Vagina (tissue), 2 donors: ENCODE measurements at regions not wholly inside any gene's neighbourhood (a gene's known extent, or its start where the extent isn't known, plus 50 kb on each side); places are given as distances from the start of the nearest gene placed in this dataset.
"Not testable (repeated sequence)": the region's sequence is repeated elsewhere in the genome, so short reads cannot be mapped to it uniquely, and the experiment has no call there.

ENCODE experiments used
- DNase-seq, 2 donors: peaks; one replicate each; pipeline ENCODE4 v3.0.0-alpha.2; 2017; ENCODE audit errors: extremely low spot score in 2 of 2
- H3K27ac ChIP-seq: fragments of 200-600 bp; sonication (generic); one replicate; pipeline ENCODE4 v1.5.1; 2019
- H3K27me3 ChIP-seq: fragments of 200-600 bp; sonication (generic); one replicate; pipeline ENCODE4 v1.5.1; 2019
- H3K36me3 ChIP-seq, 2 donors: fragments of 200-600 bp; sonication (generic); one replicate each; pipeline ENCODE4 v1.5.1; 2017 to 2019
- H3K4me1 ChIP-seq: fragments of 200-600 bp; sonication (generic); one replicate; pipeline ENCODE4 v1.5.1; 2019
- H3K4me3 ChIP-seq, 2 donors: fragments of 200-600 bp; sonication (generic); 1 replicate in 1 of 2; 2 replicates in 1 of 2; pipeline ENCODE4 v1.5.1; 2016 to 2019
- H3K9me3 ChIP-seq: fragments of 200-600 bp; sonication (generic); one replicate; pipeline ENCODE4 v1.5.1; 2019
- POLR2A ChIP-seq, 2 donors: fragments of 450-650 bp; IDR thresholded peaks; one replicate each; pipeline ENCODE4 v1.6.1; 2017; ENCODE audit warnings: antibody characterized with exemption in 2 of 2, mild to moderate bottlenecking in 2 of 2, moderate library complexity in 2 of 2
- POLR2AphosphoS5 ChIP-seq, 2 donors: sonication (generic); formaldehyde crosslinking; IDR thresholded peaks; one replicate each; pipeline ENCODE4 v1.9.0; 2017; ENCODE audit warnings: antibody characterized with exemption in 2 of 2, mild to moderate bottlenecking in 2 of 2, low read depth in 1 of 2; ENCODE audit not compliant: insufficient read depth in 1 of 2
- intact Hi-C: fragments of 100-400 bp; cut with DNase I; formaldehyde crosslinking; loops from one replicate; pipeline ENCODE4 v1.15.1; 2023
- TF ChIP-seq, protein P1 (sequence below), 3 experiments: fragments of 450-650 bp in 2 of 3; fragments of 200-600 bp in 1 of 3; sonication (generic) in 1 of 3; IDR thresholded peaks; one replicate each; pipeline ENCODE4 v1.5.1; 2017 to 2019; ENCODE audit warnings: antibody characterized with exemption in 3 of 3, mild to moderate bottlenecking in 2 of 3, moderate library complexity in 2 of 3

DNA sequence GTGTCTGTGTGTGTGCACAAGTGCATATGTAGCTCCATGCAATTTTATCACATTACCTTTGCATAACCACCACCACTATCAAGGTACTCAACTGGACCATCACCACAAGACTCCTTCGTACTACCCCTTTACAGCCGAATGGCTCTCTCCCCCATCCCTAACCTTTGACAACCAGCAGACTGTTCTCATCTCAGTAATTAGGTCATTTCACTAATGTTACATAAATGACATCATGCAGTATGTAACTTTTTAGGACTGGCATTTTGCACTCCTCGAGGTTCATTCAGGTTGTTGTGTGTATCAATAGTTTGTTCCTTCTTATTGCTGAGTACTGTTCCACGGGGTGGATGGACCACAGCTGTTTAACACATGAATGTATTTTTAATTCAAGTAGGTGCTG lies 121.8 kb upstream of the SLC6A11 start:
- Histone ChIP-seq H3K27ac (no peak overlapping the region), H3K36me3 (no peaks in the 10 kb centered on the region), H3K9me3 (no peaks in the 10 kb centered on the region), H3K4me3 (no peak overlapping the region), H3K27me3 (no peaks in the 10 kb centered on the region), H3K4me1 (no peaks in the 10 kb centered on the region)
- TF ChIP-seq POLR2AphosphoS5 (IDR thresholded peaks at IDR 0.05; ENCODE audit: insufficient read depth in 1 of 2, low read depth in 1 of 2) (no peak), POLR2A (IDR thresholded peaks at IDR 0.05) (no peak)
- TF ChIP-seq, protein P1, sequence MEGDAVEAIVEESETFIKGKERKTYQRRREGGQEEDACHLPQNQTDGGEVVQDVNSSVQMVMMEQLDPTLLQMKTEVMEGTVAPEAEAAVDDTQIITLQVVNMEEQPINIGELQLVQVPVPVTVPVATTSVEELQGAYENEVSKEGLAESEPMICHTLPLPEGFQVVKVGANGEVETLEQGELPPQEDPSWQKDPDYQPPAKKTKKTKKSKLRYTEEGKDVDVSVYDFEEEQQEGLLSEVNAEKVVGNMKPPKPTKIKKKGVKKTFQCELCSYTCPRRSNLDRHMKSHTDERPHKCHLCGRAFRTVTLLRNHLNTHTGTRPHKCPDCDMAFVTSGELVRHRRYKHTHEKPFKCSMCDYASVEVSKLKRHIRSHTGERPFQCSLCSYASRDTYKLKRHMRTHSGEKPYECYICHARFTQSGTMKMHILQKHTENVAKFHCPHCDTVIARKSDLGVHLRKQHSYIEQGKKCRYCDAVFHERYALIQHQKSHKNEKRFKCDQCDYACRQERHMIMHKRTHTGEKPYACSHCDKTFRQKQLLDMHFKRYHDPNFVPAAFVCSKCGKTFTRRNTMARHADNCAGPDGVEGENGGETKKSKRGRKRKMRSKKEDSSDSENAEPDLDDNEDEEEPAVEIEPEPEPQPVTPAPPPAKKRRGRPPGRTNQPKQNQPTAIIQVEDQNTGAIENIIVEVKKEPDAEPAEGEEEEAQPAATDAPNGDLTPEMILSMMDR (IDR thresholded peaks at IDR 0.05) = no peak
- no peak for DNase-seq
- intact Hi-C loops = no loop called here

DNA sequence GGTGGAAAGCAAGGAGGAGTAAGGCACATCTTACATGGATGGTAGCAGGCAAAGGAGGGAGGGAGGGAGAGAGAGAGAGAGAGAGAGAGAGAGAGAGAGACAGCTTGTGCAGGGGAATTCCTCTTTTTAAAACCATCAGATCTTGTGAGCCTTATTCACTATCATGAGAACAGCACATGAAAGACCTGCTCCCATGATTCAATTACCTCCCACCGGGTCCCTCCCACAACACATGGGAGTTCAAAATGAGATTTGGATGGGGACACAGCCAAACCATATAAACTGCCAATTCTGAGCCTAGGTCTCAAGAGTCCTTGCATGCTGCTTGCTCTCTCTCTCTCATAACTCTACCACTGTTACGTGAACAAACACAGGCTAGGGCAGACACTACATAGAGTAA lies 120.8 kb upstream of the SLC6A11 start:
- H3K27ac ChIP-seq, H3K9me3 ChIP-seq, intact Hi-C loops, H3K36me3 ChIP-seq, H3K27me3 ChIP-seq, H3K4me3 ChIP-seq, DNase-seq, H3K4me1 ChIP-seq: not testable (repeated sequence)

DNA sequence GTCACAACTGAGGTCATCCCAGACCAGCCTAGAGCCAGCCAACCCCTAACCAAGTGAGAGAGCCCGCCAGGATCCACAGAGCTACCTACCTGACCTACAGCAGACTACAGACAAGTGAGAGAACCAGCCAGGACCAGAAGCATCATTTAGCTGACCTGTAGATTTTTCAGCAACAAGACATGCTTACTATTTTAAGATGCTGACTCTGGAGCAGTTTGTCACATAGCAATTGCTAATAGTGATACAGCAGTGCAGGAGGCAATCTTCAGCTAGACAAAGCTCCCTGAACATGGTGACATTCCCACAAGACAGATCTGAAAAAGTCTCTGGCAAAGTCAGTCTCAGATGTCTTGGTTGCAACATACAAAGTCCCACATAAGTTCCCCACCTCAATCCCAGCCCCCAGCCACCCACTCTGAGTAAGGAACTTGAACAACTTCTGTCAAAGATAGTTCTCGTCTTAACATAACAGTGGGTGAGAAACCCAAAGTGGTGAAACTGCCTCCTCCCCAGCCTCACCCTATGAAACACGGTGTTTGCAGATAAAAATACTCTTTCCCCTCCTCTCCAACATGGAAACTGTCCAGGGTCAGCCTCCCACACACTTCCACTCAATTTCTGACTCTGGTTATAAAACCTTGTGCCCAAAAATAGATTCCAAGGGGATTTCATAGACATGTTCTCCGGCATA lies 120.3 kb upstream of the SLC6A11 start:
- H3K36me3 ChIP-seq = no peaks in the 10 kb centered on the region
- no peak for DNase-seq
- TF ChIP-seq, protein P1 (IDR thresholded peaks at IDR 0.05) = no peak
- no peak for TF ChIP-seq POLR2A (IDR thresholded peaks at IDR 0.05)
- TF ChIP-seq POLR2AphosphoS5 (IDR thresholded peaks at IDR 0.05; ENCODE audit: insufficient read depth in 1 of 2, low read depth in 1 of 2) = no peak
- H3K4me1 ChIP-seq = no peaks in the 10 kb centered on the region
- intact Hi-C loops = no loop called here
- H3K27ac ChIP-seq = no peak overlapping the region
- H3K27me3 ChIP-seq = no peaks in the 10 kb centered on the region
- no peaks in the 10 kb centered on the region for H3K9me3 ChIP-seq
- no peak overlapping the region for H3K4me3 ChIP-seq

DNA sequence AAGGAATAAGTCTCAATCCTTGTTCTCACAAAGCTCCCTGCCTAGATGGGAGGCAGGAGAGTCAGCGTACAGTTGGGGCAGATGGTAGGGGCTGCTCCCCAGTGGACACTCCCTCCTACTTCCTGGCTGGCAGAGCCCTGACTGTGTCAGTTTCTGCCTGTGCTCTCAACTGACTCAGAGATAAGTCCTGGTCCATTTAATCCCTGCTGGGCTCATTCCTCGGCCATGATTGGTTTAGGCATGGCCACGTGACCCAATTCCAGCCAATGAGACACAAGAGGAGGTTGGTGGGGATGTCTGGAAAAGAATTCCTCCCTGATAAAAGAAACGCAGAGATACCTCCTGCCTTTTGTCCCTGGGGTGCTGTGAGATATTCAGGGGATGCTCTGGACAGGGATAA lies 118.1 kb upstream of the SLC6A11 start:
- DNase-seq = no peak
- H3K36me3 ChIP-seq = no peaks in the 10 kb centered on the region
- TF ChIP-seq, protein P1 (IDR thresholded peaks at IDR 0.05) = no peak
- TF ChIP-seq POLR2A (IDR thresholded peaks at IDR 0.05) (no peak), POLR2AphosphoS5 (IDR thresholded peaks at IDR 0.05; ENCODE audit: insufficient read depth in 1 of 2, low read depth in 1 of 2) (no peak)
- H3K27me3 ChIP-seq = no peaks in the 10 kb centered on the region
- no peaks in the 10 kb centered on the region for H3K4me1 ChIP-seq
- no peak overlapping the region for H3K27ac ChIP-seq
- intact Hi-C loops = no loop called here
- no peak overlapping the region for H3K4me3 ChIP-seq
- H3K9me3 ChIP-seq = no peaks in the 10 kb centered on the region

DNA sequence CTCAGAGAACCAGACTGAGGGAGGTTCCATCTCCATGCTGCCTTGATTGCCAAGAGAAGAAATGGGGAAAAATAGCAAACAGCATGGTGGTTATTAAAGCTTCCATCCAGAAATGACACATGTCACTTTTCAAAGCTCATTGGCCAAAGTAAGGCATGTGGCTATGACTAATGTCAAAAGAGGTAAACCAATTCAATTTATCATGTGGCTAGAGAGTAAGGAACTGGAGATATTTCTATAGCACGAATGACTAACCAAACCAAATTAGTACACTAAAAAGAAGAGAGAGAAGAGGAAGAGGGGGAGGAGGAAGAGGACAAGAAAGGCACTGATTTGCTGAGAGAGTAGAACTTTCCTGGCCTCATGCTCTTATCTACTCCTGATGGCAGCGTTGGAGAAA lies 115.2 kb upstream of the SLC6A11 start:
- no peaks in the 10 kb centered on the region for H3K4me1 ChIP-seq
- no peak for DNase-seq
- TF ChIP-seq, protein P1 (IDR thresholded peaks at IDR 0.05) = no peak
- TF ChIP-seq POLR2AphosphoS5 (IDR thresholded peaks at IDR 0.05; ENCODE audit: insufficient read depth in 1 of 2, low read depth in 1 of 2) (no peak), POLR2A (IDR thresholded peaks at IDR 0.05) (no peak)
- no peaks in the 10 kb centered on the region for H3K27me3 ChIP-seq
- H3K36me3 ChIP-seq = no peaks in the 10 kb centered on the region
- no peak overlapping the region for H3K27ac ChIP-seq
- H3K4me3 ChIP-seq = no peak overlapping the region
- intact Hi-C loops = no loop called here
- no peaks in the 10 kb centered on the region for H3K9me3 ChIP-seq
